ENCODE measurements at regions not wholly inside any gene's neighbourhood (a gene's known extent, or its start where the extent isn't known, plus 50 kb on each side); places are given as distances from the start of the nearest gene placed in this dataset.

GRCh38 chr6:45739058-45739457, 276.6 kb downstream of the CLIC5 start:
- Histone ChIP-seq H3K4me1 (ENCODE audit: insufficient read depth, insufficient read length) (no peaks in the 10 kb centered on the region), H3K4me3 (ENCODE audit: insufficient read length, low read depth) (no peak overlapping the region), H3K36me3 (ENCODE audit: insufficient read depth, insufficient read length, low read length) (no peaks in the 10 kb centered on the region), H3K9me3 (ENCODE audit: insufficient read depth, low read length) (no peaks in the 10 kb centered on the region), H3K9ac (ENCODE audit: insufficient read length, low read depth) (no peak overlapping the region), H3K27me3 (ENCODE audit: insufficient read depth, insufficient read length) (no peaks in the 10 kb centered on the region)
- DNase-seq (ENCODE audit: low read depth, low spot score) = no peak
- no peak for TF ChIP-seq YY1 (IDR thresholded peaks at IDR 0.05; ENCODE audit: insufficient read depth, insufficient read length)
- TF ChIP-seq ZNF274 (IDR thresholded peaks at IDR 0.05; ENCODE audit: low read depth, low read length) = no peak
- no peak for TF ChIP-seq SUZ12 (IDR thresholded peaks at IDR 0.05; ENCODE audit: extremely low read depth, insufficient read depth, insufficient read length)

GRCh38 chr6:45738057-45738455, 277.6 kb downstream of the CLIC5 start:
- TF ChIP-seq ZNF274 (IDR thresholded peaks at IDR 0.05; ENCODE audit: low read depth, low read length) = no peak
- no peak for TF ChIP-seq SUZ12 (IDR thresholded peaks at IDR 0.05; ENCODE audit: extremely low read depth, insufficient read depth, insufficient read length)
- no peak for TF ChIP-seq YY1 (IDR thresholded peaks at IDR 0.05; ENCODE audit: insufficient read depth, insufficient read length)
- DNase-seq (ENCODE audit: low read depth, low spot score) = no peak
- no peaks in the 10 kb centered on the region for H3K9me3 ChIP-seq (ENCODE audit: insufficient read depth, low read length)
- no peaks in the 10 kb centered on the region for H3K36me3 ChIP-seq (ENCODE audit: insufficient read depth, insufficient read length, low read length)
- no peak overlapping the region for H3K4me3 ChIP-seq (ENCODE audit: insufficient read length, low read depth)
- no peaks in the 10 kb centered on the region for H3K27me3 ChIP-seq (ENCODE audit: insufficient read depth, insufficient read length)
- no peak overlapping the region for H3K9ac ChIP-seq (ENCODE audit: insufficient read length, low read depth)
- H3K4me1 ChIP-seq (ENCODE audit: insufficient read depth, insufficient read length) = no peaks in the 10 kb centered on the region

- no peaks in the 10 kb centered on the region for H3K4me1 ChIP-seq (ENCODE audit: insufficient read depth, insufficient read length)
- DNase-seq (ENCODE audit: low read depth, low spot score) = no peak
- H3K27me3 ChIP-seq (ENCODE audit: insufficient read depth, insufficient read length) = no peaks in the 10 kb centered on the region
- H3K36me3 ChIP-seq (ENCODE audit: insufficient read depth, insufficient read length, low read length) = no peaks in the 10 kb centered on the region
- TF ChIP-seq ZNF274 (IDR thresholded peaks at IDR 0.05; ENCODE audit: low read depth, low read length) = no peak
- TF ChIP-seq YY1 (IDR thresholded peaks at IDR 0.05; ENCODE audit: insufficient read depth, insufficient read length) = no peak
- no peak for TF ChIP-seq SUZ12 (IDR thresholded peaks at IDR 0.05; ENCODE audit: extremely low read depth, insufficient read depth, insufficient read length)
- H3K9me3 ChIP-seq (ENCODE audit: insufficient read depth, low read length) = no peaks in the 10 kb centered on the region
- H3K9ac ChIP-seq (ENCODE audit: insufficient read length, low read depth) = no peak overlapping the region
- H3K4me3 ChIP-seq (ENCODE audit: insufficient read length, low read depth) = no peak overlapping the region
Measured at GRCh38 chr6:45737331-45738056, 278.2 kb downstream of the CLIC5 start.

GRCh38 chr6:45736134-45736533, 279.5 kb downstream of the CLIC5 start:
- Histone ChIP-seq H3K4me1 (ENCODE audit: insufficient read depth, insufficient read length) (no peaks in the 10 kb centered on the region), H3K27me3 (ENCODE audit: insufficient read depth, insufficient read length) (no peaks in the 10 kb centered on the region), H3K9ac (ENCODE audit: insufficient read length, low read depth) (no peak overlapping the region), H3K4me3 (ENCODE audit: insufficient read length, low read depth) (no peak overlapping the region), H3K9me3 (ENCODE audit: insufficient read depth, low read length) (no peaks in the 10 kb centered on the region), H3K36me3 (ENCODE audit: insufficient read depth, insufficient read length, low read length) (no peaks in the 10 kb centered on the region)
- TF ChIP-seq SUZ12 (IDR thresholded peaks at IDR 0.05; ENCODE audit: extremely low read depth, insufficient read depth, insufficient read length) (no peak), YY1 (IDR thresholded peaks at IDR 0.05; ENCODE audit: insufficient read depth, insufficient read length) (no peak), ZNF274 (IDR thresholded peaks at IDR 0.05; ENCODE audit: low read depth, low read length) (no peak)
- no peak for DNase-seq (ENCODE audit: low read depth, low spot score)

- TF ChIP-seq SUZ12 (IDR thresholded peaks at IDR 0.05; ENCODE audit: extremely low read depth, insufficient read depth, insufficient read length) (no peak), YY1 (IDR thresholded peaks at IDR 0.05; ENCODE audit: insufficient read depth, insufficient read length) (no peak), ZNF274 (IDR thresholded peaks at IDR 0.05; ENCODE audit: low read depth, low read length) (no peak)
- DNase-seq (ENCODE audit: low read depth, low spot score) = no peak
- H3K4me3 ChIP-seq (ENCODE audit: insufficient read length, low read depth) = no peak overlapping the region
- H3K36me3 ChIP-seq (ENCODE audit: insufficient read depth, insufficient read length, low read length) = no peaks in the 10 kb centered on the region
- H3K9ac ChIP-seq (ENCODE audit: insufficient read length, low read depth) = no peak overlapping the region
- H3K4me1 ChIP-seq (ENCODE audit: insufficient read depth, insufficient read length) = no peaks in the 10 kb centered on the region
- no peaks in the 10 kb centered on the region for H3K27me3 ChIP-seq (ENCODE audit: insufficient read depth, insufficient read length)
- no peaks in the 10 kb centered on the region for H3K9me3 ChIP-seq (ENCODE audit: insufficient read depth, low read length)
Measured at GRCh38 chr6:45732731-45733130, 282.9 kb downstream of the CLIC5 start.

GRCh38 chr6:45730232-45730631, 285.4 kb downstream of the CLIC5 start:
- no peaks in the 10 kb centered on the region for H3K9me3 ChIP-seq (ENCODE audit: insufficient read depth, low read length)
- no peak overlapping the region for H3K4me3 ChIP-seq (ENCODE audit: insufficient read length, low read depth)
- DNase-seq (ENCODE audit: low read depth, low spot score) = no peak
- no peaks in the 10 kb centered on the region for H3K4me1 ChIP-seq (ENCODE audit: insufficient read depth, insufficient read length)
- TF ChIP-seq SUZ12 (IDR thresholded peaks at IDR 0.05; ENCODE audit: extremely low read depth, insufficient read depth, insufficient read length) (no peak), YY1 (IDR thresholded peaks at IDR 0.05; ENCODE audit: insufficient read depth, insufficient read length) (no peak), ZNF274 (IDR thresholded peaks at IDR 0.05; ENCODE audit: low read depth, low read length) (no peak)
- H3K9ac ChIP-seq (ENCODE audit: insufficient read length, low read depth) = no peak overlapping the region
- H3K36me3 ChIP-seq (ENCODE audit: insufficient read depth, insufficient read length, low read length) = no peaks in the 10 kb centered on the region
- H3K27me3 ChIP-seq (ENCODE audit: insufficient read depth, insufficient read length) = no peaks in the 10 kb centered on the region

GRCh38 chr6:45728674-45729073, 287.0 kb downstream of the CLIC5 start:
- no peaks in the 10 kb centered on the region for H3K9me3 ChIP-seq (ENCODE audit: insufficient read depth, low read length)

More at GRCh38 chr6:45728674-45729073, 287.0 kb downstream of the CLIC5 start:
- Histone ChIP-seq H3K27me3 (ENCODE audit: insufficient read depth, insufficient read length) (no peaks in the 10 kb centered on the region), H3K4me1 (ENCODE audit: insufficient read depth, insufficient read length) (no peaks in the 10 kb centered on the region), H3K4me3 (ENCODE audit: insufficient read length, low read depth) (no peak overlapping the region), H3K36me3 (ENCODE audit: insufficient read depth, insufficient read length, low read length) (no peaks in the 10 kb centered on the region), H3K9ac (ENCODE audit: insufficient read length, low read depth) (no peak overlapping the region)
- no peak for DNase-seq (ENCODE audit: low read depth, low spot score)
- TF ChIP-seq ZNF274 (IDR thresholded peaks at IDR 0.05; ENCODE audit: low read depth, low read length) (no peak), SUZ12 (IDR thresholded peaks at IDR 0.05; ENCODE audit: extremely low read depth, insufficient read depth, insufficient read length) (no peak), YY1 (IDR thresholded peaks at IDR 0.05; ENCODE audit: insufficient read depth, insufficient read length) (no peak)

All from NT2/D1 (cell line).